H9 (cell line): ENCODE measurements at regions not wholly inside any gene's neighbourhood (a gene's known extent, or its start where the extent isn't known, plus 50 kb on each side); places are given as distances from the start of the nearest gene placed in this dataset.
"Not testable (repeated sequence)": the region's sequence is repeated elsewhere in the genome, so short reads cannot be mapped to it uniquely, and the experiment has no call there.

ENCODE experiments used
- DNase-seq: peaks from one replicate; pipeline ENCODE4 v3.0.0-alpha.2; 2017
- H2AFZ ChIP-seq: one replicate; pipeline ENCODE4 v1.6.1; 2013; ENCODE audit warnings: mild to moderate bottlenecking, low read length, control low read depth, moderate library complexity
- H2AK5ac ChIP-seq: 2 replicates; pipeline ENCODE4 v1.6.1; 2013; ENCODE audit warnings: low read length, control low read depth, mixed read lengths; ENCODE audit not compliant: insufficient read length
- H2BK120ac ChIP-seq: one replicate; pipeline ENCODE4 v1.6.1; 2013; ENCODE audit warnings: low read depth, mild to moderate bottlenecking, low read length, control low read depth, inconsistent platforms; ENCODE audit not compliant: poor library complexity, severe bottlenecking
- H2BK12ac ChIP-seq: 2 replicates; pipeline ENCODE4 v1.6.1; 2013; ENCODE audit warnings: low read length, control low read depth, mixed read lengths, low read depth; ENCODE audit not compliant: insufficient read length
- H2BK15ac ChIP-seq: 2 replicates; pipeline ENCODE4 v1.6.1; 2013; ENCODE audit warnings: low read depth, low read length, control low read depth
- H2BK20ac ChIP-seq: one replicate; pipeline ENCODE4 v1.6.1; 2013; ENCODE audit warnings: low read depth, mild to moderate bottlenecking, low read length, control low read depth, inconsistent platforms; ENCODE audit not compliant: poor library complexity, severe bottlenecking
- H2BK5ac ChIP-seq: 2 replicates; pipeline ENCODE4 v1.6.1; 2013; ENCODE audit warnings: low read length, control low read depth, mixed read lengths; ENCODE audit not compliant: insufficient read length
- H3K14ac ChIP-seq: 2 replicates; pipeline ENCODE4 v1.6.1; 2013; ENCODE audit warnings: low read length, control low read depth; ENCODE audit not compliant: insufficient read depth
- H3K18ac ChIP-seq: 2 replicates; pipeline ENCODE4 v1.6.1; 2013; ENCODE audit warnings: low read depth, mild to moderate bottlenecking, mixed read lengths, low read length, control low read depth; ENCODE audit not compliant: insufficient read length
- H3K23ac ChIP-seq: 2 replicates; pipeline ENCODE4 v1.6.1; 2013; ENCODE audit warnings: low read length, control low read depth, mixed read lengths, low read depth; ENCODE audit not compliant: insufficient read length
- H3K23me2 ChIP-seq: 2 replicates; pipeline ENCODE4 v1.6.1; 2013; ENCODE audit warnings: low read depth, mild to moderate bottlenecking, mixed read lengths, low read length, control low read depth; ENCODE audit not compliant: insufficient read length, poor library complexity, severe bottlenecking
- H3K27ac ChIP-seq: 2 replicates; pipeline ENCODE4 v1.5.1; 2013; ENCODE audit warnings: low read length, control low read depth, mixed read lengths, low read depth; ENCODE audit not compliant: insufficient read length
- H3K27me3 ChIP-seq: 2 replicates; pipeline ENCODE4 v1.6.1; 2013; ENCODE audit warnings: low read length, control low read depth, inconsistent platforms; ENCODE audit not compliant: insufficient read depth
- H3K4ac ChIP-seq: 2 replicates; pipeline ENCODE4 v1.6.1; 2013; ENCODE audit warnings: low read depth, mild to moderate bottlenecking, control low read depth, inconsistent platforms, low read length, moderate library complexity
- H3K4me1 ChIP-seq: 2 replicates; pipeline ENCODE4 v1.6.1; 2013; ENCODE audit warnings: low read length, control low read depth, inconsistent platforms; ENCODE audit not compliant: insufficient read depth
- H3K4me2 ChIP-seq: 2 replicates; pipeline ENCODE4 v1.6.1; 2013; ENCODE audit warnings: low read length, control low read depth, mixed read lengths; ENCODE audit not compliant: insufficient read length, insufficient read depth
- H3K56ac ChIP-seq: 2 replicates; pipeline ENCODE4 v1.6.1; 2013; ENCODE audit warnings: low read depth, mild to moderate bottlenecking, mixed read lengths, low read length, control low read depth; ENCODE audit not compliant: insufficient read length
- H3K79me1 ChIP-seq: 2 replicates; pipeline ENCODE4 v1.6.1; 2013; ENCODE audit warnings: low read depth, mild to moderate bottlenecking, moderate library complexity, low read length, control low read depth, inconsistent platforms; ENCODE audit not compliant: insufficient read depth, poor library complexity, severe bottlenecking
- H3K79me2 ChIP-seq: 2 replicates; pipeline ENCODE4 v1.6.1; 2013; ENCODE audit warnings: low read length, control low read depth, inconsistent platforms; ENCODE audit not compliant: insufficient read depth
- H3K9ac ChIP-seq: 2 replicates; pipeline ENCODE4 v1.6.1; 2013; ENCODE audit warnings: low read length, control low read depth, mixed read lengths; ENCODE audit not compliant: insufficient read length; ENCODE audit errors: extremely low read depth
- H3K9me3 ChIP-seq: one replicate; pipeline ENCODE4 v1.6.1; 2013; ENCODE audit warnings: low read depth, low read length, inconsistent platforms; ENCODE audit not compliant: control insufficient read depth
- H3T11ph ChIP-seq: one replicate; pipeline ENCODE4 v1.6.1; 2013; ENCODE audit warnings: mild to moderate bottlenecking, low read length, control low read depth, inconsistent platforms
- H4K20me1 ChIP-seq: one replicate; pipeline ENCODE4 v1.6.1; 2013; ENCODE audit not compliant: control insufficient read depth, insufficient read length, insufficient read depth
- H4K5ac ChIP-seq: 2 replicates; pipeline ENCODE4 v1.6.1; 2013; ENCODE audit warnings: low read depth, mild to moderate bottlenecking, mixed read lengths, low read length, control low read depth; ENCODE audit not compliant: insufficient read length
- H4K8ac ChIP-seq: replicated peaks from 2 replicates; pipeline ENCODE4 v1.6.1; 2013; ENCODE audit warnings: low read length, control low read depth, mixed read lengths, low read depth; ENCODE audit not compliant: insufficient read length
- H4K91ac ChIP-seq: 2 replicates; pipeline ENCODE4 v1.6.1; 2013; ENCODE audit warnings: low read depth, mild to moderate bottlenecking, moderate library complexity, mixed read lengths, low read length, control low read depth; ENCODE audit not compliant: insufficient read length
- H3K27ac Mint-ChIP-seq, 3 experiments: 2 replicates in 2 of 3; 3 replicates in 1 of 3; pipeline ENCODE4 v1.8.0; 2020 to 2021; ENCODE audit warnings: mixed read lengths in 3 of 3, mild to moderate bottlenecking in 1 of 3, moderate library complexity in 1 of 3
- H3K27me3 Mint-ChIP-seq: 2 replicates; pipeline ENCODE4 v1.8.0; 2021; ENCODE audit warnings: low read depth, mild to moderate bottlenecking, moderate library complexity, mixed read lengths
- H3K36me3 Mint-ChIP-seq, 3 experiments: 2 replicates in 2 of 3; 3 replicates in 1 of 3; pipeline ENCODE4 v1.8.0; 2020 to 2021; ENCODE audit warnings: low read depth in 3 of 3, mixed read lengths in 3 of 3; ENCODE audit not compliant: insufficient read depth in 1 of 3
- H3K4me1 Mint-ChIP-seq, 2 experiments: 2 replicates each; pipeline ENCODE4 v1.8.0; 2020; ENCODE audit warnings: mixed read lengths in 2 of 2
- H3K4me3 Mint-ChIP-seq, 2 experiments: 2 replicates in 1 of 2; 3 replicates in 1 of 2; pipeline ENCODE4 v1.8.0; 2020 to 2021; ENCODE audit warnings: mild to moderate bottlenecking in 2 of 2, mixed read lengths in 2 of 2, moderate library complexity in 1 of 2
- H3K9me3 Mint-ChIP-seq, 2 experiments: 2 replicates in 1 of 2; 3 replicates in 1 of 2; pipeline ENCODE4 v1.8.0; 2020; ENCODE audit warnings: mild to moderate bottlenecking in 2 of 2, mixed read lengths in 2 of 2, moderate library complexity in 1 of 2
- WGBS: extraction: QIAGEN DNeasy Blood & Tissue Kit; methylation state at CpG from one replicate; pipeline ENCODE4 v1.1.7; 2013; ENCODE audit warnings: missing lambda C conversion rate, low lambda C conversion rate, mixed read lengths; ENCODE audit not compliant: insufficient read length; ENCODE audit errors: extremely low coverage; 5-methylcytosine and 5-hydroxymethylcytosine counted together
- TF ChIP-seq, protein P1 (sequence below): fragments of 200-600 bp; sonication (generic); conservative IDR thresholded peaks from 3 replicates; pipeline ENCODE4 v1.8.0; 2021; ENCODE audit warnings: antibody characterized with exemption, mild to moderate bottlenecking

DNA sequence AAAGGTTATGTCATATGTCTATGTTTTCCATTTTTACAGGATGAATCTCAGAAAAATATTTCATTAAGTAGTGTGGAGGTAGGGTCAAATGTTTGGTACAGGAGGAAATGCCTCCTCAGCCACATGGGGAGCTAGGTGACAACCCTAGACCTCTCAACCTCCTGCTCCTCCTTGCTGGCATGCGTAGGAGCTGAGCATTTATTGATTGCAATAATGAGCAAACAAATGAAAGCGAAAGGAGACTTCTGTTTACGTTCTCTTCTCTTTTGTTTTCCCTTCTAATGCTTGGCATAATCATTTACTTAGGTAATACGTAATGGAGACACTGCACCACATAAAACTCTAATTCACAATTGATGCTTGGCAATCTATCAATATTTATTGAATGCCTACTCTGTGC is 95.1 kb upstream of the CCBE1 start:
- no peak overlapping the region for H3K23ac ChIP-seq
- Mint-ChIP-seq H3K4me1 (peaks cover 3 to 9% of the 10 kb centered on the region in 2 experiments), H3K9me3 (no peaks in the 10 kb centered on the region; a peak in 1 of 5 replicates), H3K27me3 (no peaks in the 10 kb centered on the region), H3K36me3 (no peaks in the 10 kb centered on the region; a peak in 1 of 7 replicates), H3K27ac (no peak overlapping the region), H3K4me3 (no peak overlapping the region)
- no peak overlapping the region for H3K4me2 ChIP-seq
- H3T11ph ChIP-seq = no peak overlapping the region
- H3K23me2 ChIP-seq = no peaks in the 10 kb centered on the region
- H2BK12ac ChIP-seq = no peak overlapping the region
- no peak overlapping the region for H2AK5ac ChIP-seq
- H3K27me3 ChIP-seq = no peaks in the 10 kb centered on the region
- no peak overlapping the region for H3K4ac ChIP-seq
- no peak for DNase-seq
- H4K5ac ChIP-seq = no peak overlapping the region
- H3K4me1 ChIP-seq = no peaks in the 10 kb centered on the region
- H3K79me2 ChIP-seq = no peaks in the 10 kb centered on the region
- no CpG with 5 or more reads among the region's 4 CpGs for WGBS
- H3K9ac ChIP-seq = no peak overlapping the region
- no peaks in the 10 kb centered on the region for H3K9me3 ChIP-seq
- no peak overlapping the region for H2BK15ac ChIP-seq
- H3K14ac ChIP-seq = no peak overlapping the region
- TF ChIP-seq, protein P1, sequence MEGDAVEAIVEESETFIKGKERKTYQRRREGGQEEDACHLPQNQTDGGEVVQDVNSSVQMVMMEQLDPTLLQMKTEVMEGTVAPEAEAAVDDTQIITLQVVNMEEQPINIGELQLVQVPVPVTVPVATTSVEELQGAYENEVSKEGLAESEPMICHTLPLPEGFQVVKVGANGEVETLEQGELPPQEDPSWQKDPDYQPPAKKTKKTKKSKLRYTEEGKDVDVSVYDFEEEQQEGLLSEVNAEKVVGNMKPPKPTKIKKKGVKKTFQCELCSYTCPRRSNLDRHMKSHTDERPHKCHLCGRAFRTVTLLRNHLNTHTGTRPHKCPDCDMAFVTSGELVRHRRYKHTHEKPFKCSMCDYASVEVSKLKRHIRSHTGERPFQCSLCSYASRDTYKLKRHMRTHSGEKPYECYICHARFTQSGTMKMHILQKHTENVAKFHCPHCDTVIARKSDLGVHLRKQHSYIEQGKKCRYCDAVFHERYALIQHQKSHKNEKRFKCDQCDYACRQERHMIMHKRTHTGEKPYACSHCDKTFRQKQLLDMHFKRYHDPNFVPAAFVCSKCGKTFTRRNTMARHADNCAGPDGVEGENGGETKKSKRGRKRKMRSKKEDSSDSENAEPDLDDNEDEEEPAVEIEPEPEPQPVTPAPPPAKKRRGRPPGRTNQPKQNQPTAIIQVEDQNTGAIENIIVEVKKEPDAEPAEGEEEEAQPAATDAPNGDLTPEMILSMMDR = no peak
- H2BK120ac ChIP-seq = no peak overlapping the region
- no peak overlapping the region for H2BK20ac ChIP-seq
- H3K56ac ChIP-seq = no peak overlapping the region
- H3K27ac ChIP-seq = no peak overlapping the region
- H4K20me1 ChIP-seq = no peaks in the 10 kb centered on the region
- no peak overlapping the region for H2BK5ac ChIP-seq
- no peaks in the 10 kb centered on the region for H3K79me1 ChIP-seq
- no peak overlapping the region for H4K91ac ChIP-seq
- no peak overlapping the region for H4K8ac ChIP-seq
- H2AFZ ChIP-seq = no peak overlapping the region
- no peak overlapping the region for H3K18ac ChIP-seq

DNA sequence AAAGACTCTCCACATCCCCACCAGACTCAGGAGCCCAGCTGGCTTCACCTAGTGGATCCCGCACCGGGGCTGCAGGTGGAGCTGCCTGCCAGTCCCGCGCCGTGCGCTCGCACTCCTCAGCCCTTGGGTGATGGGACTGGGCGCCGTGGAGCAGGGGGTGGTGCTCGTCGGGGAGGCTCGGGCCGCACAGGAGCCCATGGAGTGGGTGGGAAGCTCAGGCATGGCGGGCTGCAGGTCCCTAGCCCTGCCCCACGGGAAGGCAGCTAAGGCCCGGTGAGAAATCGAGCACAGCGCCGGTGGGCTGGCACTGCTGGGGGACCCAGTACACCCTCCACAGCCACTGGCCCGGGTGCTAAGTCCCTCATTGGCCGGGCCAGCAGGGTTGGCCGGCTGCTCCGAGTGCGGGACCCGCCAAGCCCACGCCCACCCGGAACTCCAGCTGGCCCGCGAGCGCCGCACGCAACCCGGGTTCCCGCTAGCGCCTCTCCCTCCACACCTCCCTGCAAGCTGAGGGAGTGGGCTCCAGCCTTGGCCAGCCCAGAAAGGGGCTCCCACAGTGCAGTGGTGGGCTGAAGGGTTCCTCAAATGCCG is 93.2 kb upstream of the CCBE1 start:
- H3K9me3 Mint-ChIP-seq, H3K79me1 ChIP-seq, H2AK5ac ChIP-seq, H2BK12ac ChIP-seq, H3K9ac ChIP-seq, H3K18ac ChIP-seq, H3K36me3 Mint-ChIP-seq, H3K27ac Mint-ChIP-seq, H4K91ac ChIP-seq, H3K4ac ChIP-seq, H3T11ph ChIP-seq, H3K27ac ChIP-seq, H3K23ac ChIP-seq, H3K56ac ChIP-seq, H3K27me3 ChIP-seq, H3K23me2 ChIP-seq, H3K4me1 ChIP-seq, H4K8ac ChIP-seq, H2BK20ac ChIP-seq, H3K4me3 Mint-ChIP-seq, H2BK5ac ChIP-seq, H3K27me3 Mint-ChIP-seq, H2AFZ ChIP-seq, H3K4me1 Mint-ChIP-seq, H2BK15ac ChIP-seq, H4K20me1 ChIP-seq, H3K14ac ChIP-seq, H3K4me2 ChIP-seq, H2BK120ac ChIP-seq, H3K9me3 ChIP-seq, H3K79me2 ChIP-seq, DNase-seq, H4K5ac ChIP-seq: not testable (repeated sequence)
- WGBS = no CpG with 5 or more reads among the region's 36 CpGs
